ENCODE measurements at regions not wholly inside any gene's neighbourhood (a gene's known extent, or its start where the extent isn't known, plus 50 kb on each side); places are given as distances from the start of the nearest gene placed in this dataset.

- H3K36me3 ChIP-seq, result no peaks in the 10 kb centered on the region
- H3K27me3 ChIP-seq, result no peaks in the 10 kb centered on the region
- H3K9me3 ChIP-seq, result no peaks in the 10 kb centered on the region
- H3K4me1 ChIP-seq, result no peaks in the 10 kb centered on the region
- no peak for DNase-seq
- TF ChIP-seq CTCF (IDR thresholded peaks at IDR 0.05; ENCODE audit: low read depth, low read length), result no peak
- no peak overlapping the region for H3K4me3 ChIP-seq (ENCODE audit: low read depth, low read length)
These were observed 69.7 kb upstream of the MAMLD1 start for GRCh38 chrX:150293311-150294013.

- H3K4me1 ChIP-seq, result no peaks in the 10 kb centered on the region
- H3K9me3 ChIP-seq, result no peaks in the 10 kb centered on the region
- H3K36me3 ChIP-seq, result no peaks in the 10 kb centered on the region
- H3K27me3 ChIP-seq, result no peaks in the 10 kb centered on the region
- no peak overlapping the region for H3K4me3 ChIP-seq (ENCODE audit: low read depth, low read length)
- no peak for DNase-seq
- no peak for TF ChIP-seq CTCF (IDR thresholded peaks at IDR 0.05; ENCODE audit: low read depth, low read length)
These were observed 64.1 kb upstream of the MAMLD1 start for GRCh38 chrX:150298841-150299551.

- H3K4me3 ChIP-seq (ENCODE audit: low read depth, low read length), result no peak overlapping the region
- H3K4me1 ChIP-seq, result no peaks in the 10 kb centered on the region
- no peaks in the 10 kb centered on the region for H3K27me3 ChIP-seq
- no peaks in the 10 kb centered on the region for H3K9me3 ChIP-seq
- H3K36me3 ChIP-seq, result no peaks in the 10 kb centered on the region
- DNase-seq, result no peak
- no peak for TF ChIP-seq CTCF (IDR thresholded peaks at IDR 0.05; ENCODE audit: low read depth, low read length)
These were observed 63.5 kb upstream of the MAMLD1 start for GRCh38 chrX:150299579-150299978.

- Histone ChIP-seq H3K27me3 (no peaks in the 10 kb centered on the region), H3K9me3 (no peaks in the 10 kb centered on the region), H3K4me3 (ENCODE audit: low read depth, low read length) (no peak overlapping the region), H3K36me3 (no peaks in the 10 kb centered on the region), H3K4me1 (no peaks in the 10 kb centered on the region)
- no peak for TF ChIP-seq CTCF (IDR thresholded peaks at IDR 0.05; ENCODE audit: low read depth, low read length)
- no peak for DNase-seq
These were observed 59.6 kb upstream of the MAMLD1 start for GRCh38 chrX:150303386-150304097.

- DNase-seq, result no peak
- Histone ChIP-seq H3K4me3 (ENCODE audit: low read depth, low read length) (no peak overlapping the region), H3K9me3 (no peaks in the 10 kb centered on the region), H3K4me1 (no peaks in the 10 kb centered on the region), H3K36me3 (no peaks in the 10 kb centered on the region), H3K27me3 (no peaks in the 10 kb centered on the region)
- no peak for TF ChIP-seq CTCF (IDR thresholded peaks at IDR 0.05; ENCODE audit: low read depth, low read length)
These were observed 57.1 kb upstream of the MAMLD1 start for GRCh38 chrX:150306002-150306401.
